HG03103 (cell line): ENCODE measurements at regions not wholly inside any gene's neighbourhood (a gene's known extent, or its start where the extent isn't known, plus 50 kb on each side); places are given as distances from the start of the nearest gene placed in this dataset.

Source experiments
- ATAC-seq: cut with Tn5 transposase; IDR thresholded peaks from one replicate; pipeline ENCODE4 v1.9.1; 2021; ENCODE audit warnings: low read depth; ENCODE audit not compliant: unreplicated experiment

GRCh38 chr10:4546931-4547330 lies 279.1 kb upstream of the AKR1E2 start:
- no peak for ATAC-seq

DNA sequence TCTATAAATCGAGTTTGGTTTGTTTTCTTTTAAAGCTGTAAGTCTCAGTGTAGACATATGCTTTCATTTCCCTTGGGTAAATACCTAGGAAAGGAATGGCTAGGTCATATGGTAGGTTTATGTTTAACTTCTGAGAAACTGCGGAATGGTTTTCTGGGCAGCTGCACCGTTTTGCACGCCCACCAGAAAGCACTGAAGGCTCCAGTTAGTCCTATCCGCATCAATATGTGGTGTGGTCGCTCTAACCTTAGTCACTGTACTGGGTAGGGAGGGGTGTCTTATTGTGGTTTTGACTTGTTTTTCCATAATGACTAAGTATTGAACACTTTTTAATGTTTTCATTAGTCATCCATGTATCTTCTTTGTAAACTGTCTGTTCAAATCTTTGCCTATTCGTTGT lies 279.5 kb upstream of the AKR1E2 start:
- ATAC-seq = no peak

DNA sequence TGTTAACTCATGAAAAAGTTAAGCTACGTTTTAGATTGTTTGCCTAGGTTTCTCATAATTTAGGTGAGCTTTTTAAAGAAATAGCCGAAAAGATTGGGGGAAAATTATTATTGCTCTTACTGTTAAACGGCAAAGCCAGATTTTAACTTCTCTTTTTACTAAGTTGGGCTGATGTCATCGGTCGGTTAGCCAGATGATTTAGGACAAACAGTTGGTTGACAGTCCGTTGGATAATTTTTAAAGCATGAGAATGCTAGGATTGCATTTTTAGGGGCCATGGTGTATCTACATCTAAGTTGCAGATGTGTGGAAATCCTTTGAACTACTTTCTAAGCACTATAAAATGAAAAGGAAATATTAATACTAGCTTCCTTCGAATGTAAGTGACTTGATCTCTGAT lies 280.9 kb upstream of the AKR1E2 start:
- ATAC-seq = no peak

GRCh38 chr10:4543938-4544533 lies 282.0 kb upstream of the AKR1E2 start:
- ATAC-seq = no peak

GRCh38 chr10:4541292-4541691 lies 284.7 kb upstream of the AKR1E2 start:
- no peak for ATAC-seq

GRCh38 chr10:4538016-4538415 lies 288.0 kb upstream of the AKR1E2 start:
- ATAC-seq = no peak

DNA sequence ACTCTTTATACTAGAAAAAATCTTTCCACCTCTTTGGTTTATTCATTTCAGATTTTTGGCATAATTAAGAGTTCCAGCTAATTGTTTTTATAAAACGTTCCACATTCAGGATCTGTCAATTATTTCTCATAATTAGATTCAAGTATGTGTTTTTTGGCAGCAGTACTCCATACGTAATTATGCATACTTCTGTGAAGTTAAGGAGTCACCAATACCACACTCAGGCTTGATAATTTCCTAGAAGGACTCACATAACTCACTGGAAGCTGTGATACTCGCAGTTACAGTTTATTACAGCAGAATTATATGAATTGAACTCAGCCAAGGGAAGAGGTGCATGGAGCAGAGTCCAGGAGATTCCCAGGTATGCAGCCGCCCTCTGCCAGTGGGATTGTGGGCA lies 290.5 kb upstream of the AKR1E2 start:
- no peak for ATAC-seq

DNA sequence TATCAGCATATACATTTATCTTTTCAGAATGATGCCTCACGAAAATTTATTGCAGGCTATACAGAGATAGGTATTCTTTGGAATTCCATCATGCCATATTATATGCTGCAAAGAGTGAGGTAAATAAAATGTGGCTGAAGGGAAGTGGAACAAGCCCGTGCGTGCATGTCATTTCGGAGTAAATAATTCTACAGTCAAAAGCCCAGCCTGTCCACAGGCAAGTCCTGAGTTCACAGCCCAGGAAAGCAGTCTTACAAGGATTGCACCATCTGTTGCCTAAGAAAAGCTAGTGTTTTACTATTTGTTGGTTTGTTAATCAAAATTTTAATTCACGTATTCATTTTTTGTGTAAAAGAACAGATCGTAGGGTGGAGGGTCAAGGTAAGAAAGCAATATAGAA lies 292.4 kb upstream of the AKR1E2 start:
- ATAC-seq = no peak

- no peak for ATAC-seq
Measured at GRCh38 chr10:4532976-4533375, 293.0 kb upstream of the AKR1E2 start.

- no peak for ATAC-seq
Measured at GRCh38 chr10:4532467-4532866, 293.5 kb upstream of the AKR1E2 start.

DNA sequence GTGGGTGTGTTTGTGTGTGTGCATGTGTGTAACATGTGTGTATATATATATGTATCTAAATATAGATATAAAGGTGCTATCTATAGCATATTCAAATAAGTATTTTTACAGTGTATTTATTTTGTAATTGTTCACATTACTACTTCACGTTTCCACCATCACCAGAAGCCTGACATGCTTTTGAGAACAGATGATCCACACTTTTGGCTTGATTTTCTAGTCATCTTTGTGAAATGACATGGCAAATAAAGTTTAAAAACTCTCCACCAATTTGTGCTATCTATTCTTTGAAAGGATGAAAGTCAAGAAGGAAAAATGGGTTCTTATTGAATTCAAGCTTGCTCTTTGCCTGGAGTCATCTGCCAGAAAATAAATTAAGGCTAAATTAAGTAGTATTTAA lies 294.0 kb upstream of the AKR1E2 start:
- no peak for ATAC-seq

DNA sequence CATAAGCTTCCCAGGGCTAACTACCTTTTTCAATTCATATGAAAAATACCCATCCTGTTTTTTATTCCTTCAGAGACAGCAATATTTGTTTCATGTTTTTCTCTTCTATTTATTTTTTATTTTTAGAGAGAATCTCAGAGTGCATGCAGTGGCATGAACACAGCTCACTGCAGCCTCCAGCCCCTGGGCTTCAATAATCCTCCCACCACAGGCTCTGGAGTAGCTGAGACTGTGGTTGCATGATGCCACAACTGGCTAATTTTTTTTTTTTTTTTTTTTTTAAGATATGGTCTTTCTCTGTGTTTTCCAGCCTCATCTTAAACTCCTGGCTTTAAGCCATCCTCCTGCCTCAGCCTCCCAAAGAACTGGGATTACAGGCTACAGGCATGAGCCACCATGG lies 296.7 kb upstream of the AKR1E2 start:
- no peak for ATAC-seq

DNA sequence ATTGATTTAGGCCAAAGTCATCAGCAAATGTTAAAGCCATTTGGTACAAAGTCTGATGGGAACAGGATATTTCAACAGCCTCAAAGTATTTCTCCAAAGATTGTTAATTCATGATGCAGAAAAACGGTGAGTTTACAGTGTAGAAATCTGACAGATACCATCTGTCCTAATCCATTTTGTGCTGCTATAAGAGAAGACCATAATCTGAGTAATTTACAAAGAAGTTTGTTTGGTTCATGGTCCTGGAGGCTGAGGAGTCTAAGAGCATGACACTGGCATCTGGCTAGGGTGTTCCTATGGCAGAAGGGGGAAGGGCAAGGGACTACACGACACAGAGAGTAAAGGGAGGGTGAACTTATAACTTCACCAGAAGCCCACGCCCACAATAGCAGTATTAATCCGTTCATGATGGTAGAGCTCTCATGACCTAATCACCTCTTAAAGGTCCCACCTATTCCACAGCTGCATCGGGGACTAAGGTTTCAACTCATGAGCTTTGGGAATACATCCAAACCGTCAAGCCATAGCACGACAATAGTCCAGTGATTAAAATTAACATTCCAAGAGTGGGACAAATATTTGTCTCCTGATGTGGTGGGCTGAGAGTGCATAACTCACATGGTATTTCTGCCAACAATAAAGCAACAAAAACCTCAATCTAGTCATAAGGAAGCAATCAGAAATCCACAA lies 298.6 kb upstream of the AKR1E2 start:
- ATAC-seq = no peak

- no peak for ATAC-seq
Measured at GRCh38 chr10:4526311-4526731, 299.7 kb upstream of the AKR1E2 start.

DNA sequence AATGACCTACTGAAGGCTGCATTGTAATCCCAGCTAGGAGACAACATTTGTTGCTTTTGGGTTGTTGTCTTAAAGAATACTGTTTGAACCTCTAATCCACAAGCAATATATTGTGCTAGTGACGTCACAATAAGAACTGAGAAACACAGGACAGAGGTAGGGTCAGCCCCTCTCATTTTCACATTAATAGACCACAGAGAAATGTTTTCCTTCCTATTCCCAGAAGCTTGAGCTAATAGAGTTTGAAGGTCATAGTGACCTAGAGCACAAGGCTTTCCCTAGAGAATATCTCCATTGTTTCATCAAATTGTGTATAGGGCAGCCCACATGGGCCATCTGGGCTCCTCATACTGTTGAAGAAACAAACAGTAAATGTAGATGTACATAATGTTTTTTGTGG lies 300.9 kb upstream of the AKR1E2 start:
- ATAC-seq = no peak

GRCh38 chr10:4522296-4523000 lies 303.6 kb upstream of the AKR1E2 start:
- ATAC-seq = peak; percentile 86

DNA sequence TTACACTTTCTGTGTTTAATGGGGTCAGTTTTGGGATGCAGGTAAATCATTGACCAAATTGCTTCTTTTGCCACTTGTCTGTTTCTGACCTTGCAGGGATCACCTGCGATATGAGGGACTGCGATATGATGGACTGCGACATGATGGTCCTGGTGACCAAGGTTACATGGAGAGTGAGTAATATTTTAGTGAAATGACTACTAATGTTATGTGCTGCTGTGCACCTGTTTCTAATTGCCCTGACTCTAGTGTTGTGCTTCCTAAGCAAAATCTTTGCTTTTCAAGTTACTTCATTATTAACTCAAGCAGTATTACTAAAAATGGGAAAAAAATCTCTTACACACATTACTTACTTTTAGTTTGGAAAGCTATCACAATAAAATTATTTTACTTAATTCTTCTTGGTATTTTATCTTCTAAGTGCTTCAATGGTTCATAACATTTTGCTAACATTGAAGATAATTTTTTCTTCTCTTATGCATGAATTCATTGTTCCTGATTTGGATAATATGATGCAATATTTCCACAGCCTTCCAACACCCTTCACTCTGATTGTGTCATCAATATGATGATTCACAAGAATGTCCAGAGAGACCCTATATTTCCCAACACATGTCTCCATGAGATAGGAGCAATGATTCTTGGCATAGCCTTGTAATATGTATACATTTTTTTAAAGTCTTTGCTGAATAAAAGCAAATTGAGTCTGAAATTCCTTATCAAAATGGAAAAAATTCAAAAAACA lies 306.2 kb upstream of the AKR1E2 start:
- ATAC-seq = no peak

DNA sequence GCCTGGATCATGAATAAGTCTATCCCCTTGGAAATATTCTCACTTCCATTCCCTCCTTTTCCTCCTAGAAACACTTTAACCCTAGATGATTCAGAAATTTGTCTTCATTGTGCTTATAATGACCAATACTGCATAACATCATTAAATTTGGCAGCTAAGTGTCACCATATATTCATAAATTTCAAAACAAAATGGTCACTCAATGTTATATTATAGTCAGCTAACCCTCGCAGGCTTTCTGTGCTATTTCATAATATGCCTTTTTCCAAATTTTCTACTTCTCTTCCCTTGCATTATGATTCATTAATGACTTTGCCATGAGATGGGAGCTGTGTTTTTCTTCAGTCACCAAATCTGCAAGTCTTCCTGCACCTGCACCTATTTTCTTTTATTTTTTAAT lies 308.3 kb upstream of the AKR1E2 start:
- no peak for ATAC-seq

DNA sequence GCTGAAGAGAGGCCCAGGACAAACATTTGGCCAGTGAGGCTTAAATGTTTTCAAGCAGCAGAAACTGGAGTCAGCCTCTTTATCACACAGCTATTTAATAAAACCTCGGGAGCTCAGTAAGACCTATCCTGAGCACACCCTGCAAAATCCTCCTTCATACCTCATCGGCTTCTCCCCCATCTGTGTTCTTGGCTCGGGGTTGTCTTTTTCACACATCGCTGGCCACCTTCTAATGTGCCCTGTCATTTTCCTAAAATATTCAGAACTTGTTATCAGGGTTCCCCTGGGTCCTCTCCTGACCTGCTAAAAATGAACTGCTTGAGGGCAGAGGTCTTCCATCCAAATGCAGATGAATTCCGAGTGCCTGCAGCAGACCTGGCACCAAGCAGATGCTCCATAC lies 310.3 kb upstream of the AKR1E2 start:
- ATAC-seq = no peak

- peak; percentile 83 for ATAC-seq
Measured at GRCh38 chr10:4514445-4515108, 311.4 kb upstream of the AKR1E2 start.
